HepG2 (cell line): ENCODE measurements at regions not wholly inside any gene's neighbourhood (a gene's known extent, or its start where the extent isn't known, plus 50 kb on each side); places are given as distances from the start of the nearest gene placed in this dataset.

Experiments used
- CBX2 ChIP-seq, 2 experiments: fragments of 200-600 bp in 1 of 2; sonication (generic); formaldehyde crosslinking in 1 of 2; IDR thresholded peaks; 2 replicates each; pipeline versions ENCODE4 v1.7.0 to v1.8.1; 2018 to 2022; ENCODE audit warnings: low read depth in 2 of 2, low read length in 1 of 2, mild to moderate bottlenecking in 1 of 2, missing genetic modification reagents in 1 of 2
- ELF1 ChIP-seq: sonication (generic); formaldehyde crosslinking; IDR thresholded peaks from 2 replicates; pipeline ENCODE4 v1.4.0; 2020; ENCODE audit warnings: missing genetic modification reagents
- HIVEP1 ChIP-seq: sonication (generic); formaldehyde crosslinking; IDR thresholded peaks from 2 replicates; pipeline ENCODE4 v1.4.0; 2020; ENCODE audit warnings: mild to moderate bottlenecking, missing genetic modification reagents
- MEF2D ChIP-seq: sonication (generic); formaldehyde crosslinking; IDR thresholded peaks from 2 replicates; pipeline ENCODE4 v1.5.1; 2020; ENCODE audit warnings: mild to moderate bottlenecking, missing genetic modification reagents
- NFE2L2 ChIP-seq: fragments of 150-350 bp; IDR thresholded peaks from 2 replicates; pipeline ENCODE4 v1.6.1; 2014; ENCODE audit warnings: low read length
- STAT6 ChIP-seq: sonication (generic); formaldehyde crosslinking; IDR thresholded peaks from 2 replicates; pipeline ENCODE4 v1.4.0; 2020; ENCODE audit warnings: missing genetic modification reagents, mild to moderate bottlenecking, borderline replicate concordance
- ZNF101 ChIP-seq: sonication (generic); formaldehyde crosslinking; IDR thresholded peaks from 2 replicates; pipeline ENCODE4 v1.4.0; 2020; ENCODE audit warnings: mild to moderate bottlenecking, low read depth, missing genetic modification reagents, borderline replicate concordance
- ZNF383 ChIP-seq: sonication (generic); formaldehyde crosslinking; IDR thresholded peaks from 2 replicates; pipeline ENCODE4 v1.4.0; 2020; ENCODE audit warnings: missing genetic modification reagents, mild to moderate bottlenecking, borderline replicate concordance
- ZNF703 ChIP-seq: sonication (generic); formaldehyde crosslinking; IDR thresholded peaks from 2 replicates; pipeline ENCODE4 v1.5.1; 2020; ENCODE audit warnings: missing genetic modification reagents, mild to moderate bottlenecking, moderate library complexity, borderline replicate concordance
- TF ChIP-seq, protein P1 (sequence below): sonication (generic); formaldehyde crosslinking; IDR thresholded peaks from 2 replicates; pipeline ENCODE4 v1.5.0; 2020; ENCODE audit warnings: mild to moderate bottlenecking, missing genetic modification reagents
- TF ChIP-seq, protein P2 (sequence below): sonication (generic); formaldehyde crosslinking; IDR thresholded peaks from 2 replicates; pipeline ENCODE4 v1.4.0; 2020; ENCODE audit warnings: mild to moderate bottlenecking, missing genetic modification reagents

GRCh38 chr2:80715433-80715832, 410.9 kb upstream of the LRRTM1 start (continued):
- TF ChIP-seq, protein P1, sequence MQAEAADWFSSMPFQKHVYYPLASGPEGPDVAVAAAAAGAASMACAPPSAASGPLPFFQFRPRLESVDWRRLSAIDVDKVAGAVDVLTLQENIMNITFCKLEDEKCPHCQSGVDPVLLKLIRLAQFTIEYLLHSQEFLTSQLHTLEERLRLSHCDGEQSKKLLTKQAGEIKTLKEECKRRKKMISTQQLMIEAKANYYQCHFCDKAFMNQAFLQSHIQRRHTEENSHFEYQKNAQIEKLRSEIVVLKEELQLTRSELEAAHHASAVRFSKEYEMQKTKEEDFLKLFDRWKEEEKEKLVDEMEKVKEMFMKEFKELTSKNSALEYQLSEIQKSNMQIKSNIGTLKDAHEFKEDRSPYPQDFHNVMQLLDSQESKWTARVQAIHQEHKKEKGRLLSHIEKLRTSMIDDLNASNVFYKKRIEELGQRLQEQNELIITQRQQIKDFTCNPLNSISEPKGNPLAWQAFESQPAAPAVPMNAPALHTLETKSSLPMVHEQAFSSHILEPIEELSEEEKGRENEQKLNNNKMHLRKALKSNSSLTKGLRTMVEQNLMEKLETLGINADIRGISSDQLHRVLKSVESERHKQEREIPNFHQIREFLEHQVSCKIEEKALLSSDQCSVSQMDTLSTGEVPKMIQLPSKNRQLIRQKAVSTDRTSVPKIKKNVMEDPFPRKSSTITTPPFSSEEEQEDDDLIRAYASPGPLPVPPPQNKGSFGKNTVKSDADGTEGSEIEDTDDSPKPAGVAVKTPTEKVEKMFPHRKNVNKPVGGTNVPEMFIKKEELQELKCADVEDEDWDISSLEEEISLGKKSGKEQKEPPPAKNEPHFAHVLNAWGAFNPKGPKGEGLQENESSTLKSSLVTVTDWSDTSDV = no peak
- TF ChIP-seq, protein P2, sequence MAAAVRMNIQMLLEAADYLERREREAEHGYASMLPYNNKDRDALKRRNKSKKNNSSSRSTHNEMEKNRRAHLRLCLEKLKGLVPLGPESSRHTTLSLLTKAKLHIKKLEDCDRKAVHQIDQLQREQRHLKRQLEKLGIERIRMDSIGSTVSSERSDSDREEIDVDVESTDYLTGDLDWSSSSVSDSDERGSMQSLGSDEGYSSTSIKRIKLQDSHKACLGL = no peak
- TF ChIP-seq NFE2L2 (no peak), ZNF101 (CRISPR knock-in tag) (no peak), ELF1 (CRISPR knock-in tag) (no peak), ZNF703 (no peak), CBX2 (IDR thresholded peaks at IDR 0.05; ENCODE audit: low read depth, low read length) (no peak), CBX2 (CRISPR knock-in tag; IDR thresholded peaks at IDR 0.05; ENCODE audit: low read depth) (no peak), STAT6 (CRISPR knock-in tag) (no peak), ZNF383 (CRISPR knock-in tag) (no peak), HIVEP1 (CRISPR knock-in tag) (no peak), MEF2D (no peak)
